ENCODE measurements at regions not wholly inside any gene's neighbourhood (a gene's known extent, or its start where the extent isn't known, plus 50 kb on each side); places are given as distances from the start of the nearest gene placed in this dataset.

DNA sequence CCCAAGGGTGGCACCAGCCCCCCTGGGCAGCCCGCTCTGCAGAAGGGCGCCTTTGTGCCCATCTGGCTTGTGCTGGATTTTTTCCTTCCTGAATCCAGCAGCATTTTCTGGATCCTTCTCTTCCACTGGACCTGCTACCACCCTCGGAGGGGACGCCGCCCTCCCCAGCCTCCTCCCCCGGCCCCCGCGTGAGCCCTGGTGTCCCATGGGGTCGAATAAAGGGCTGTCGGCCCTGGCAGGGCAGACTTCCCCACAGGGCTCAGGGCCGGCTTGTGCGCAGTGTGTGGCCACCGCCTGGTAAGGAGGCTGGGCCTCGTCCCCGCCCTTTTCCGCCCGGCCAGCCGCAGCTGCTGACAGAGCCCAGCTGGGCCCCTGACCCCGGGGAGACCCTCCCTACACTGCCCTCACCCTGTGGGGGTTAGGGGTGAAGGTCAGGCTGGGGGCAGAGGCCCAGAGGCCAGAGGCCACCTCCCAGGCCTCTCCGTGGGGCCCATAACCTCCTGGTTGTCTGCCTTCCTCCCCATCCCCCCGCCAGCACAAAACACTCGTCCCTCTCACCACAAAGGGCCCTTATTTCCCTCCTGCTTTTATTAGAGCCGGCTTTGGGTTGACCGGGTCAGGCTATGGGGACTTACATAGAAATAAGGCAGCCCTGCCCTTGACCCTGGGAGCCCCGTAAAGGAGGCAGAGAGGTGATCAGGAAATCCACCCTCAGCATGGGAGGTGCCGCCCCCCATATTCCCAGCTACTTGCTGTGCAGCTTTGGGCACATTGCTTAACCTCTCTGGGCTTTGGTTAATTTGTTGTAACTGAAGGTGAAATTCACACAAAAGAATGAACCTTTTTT lies 179.3 kb upstream of the CIBAR2 start (continued):
- TF ChIP-seq, protein P1, sequence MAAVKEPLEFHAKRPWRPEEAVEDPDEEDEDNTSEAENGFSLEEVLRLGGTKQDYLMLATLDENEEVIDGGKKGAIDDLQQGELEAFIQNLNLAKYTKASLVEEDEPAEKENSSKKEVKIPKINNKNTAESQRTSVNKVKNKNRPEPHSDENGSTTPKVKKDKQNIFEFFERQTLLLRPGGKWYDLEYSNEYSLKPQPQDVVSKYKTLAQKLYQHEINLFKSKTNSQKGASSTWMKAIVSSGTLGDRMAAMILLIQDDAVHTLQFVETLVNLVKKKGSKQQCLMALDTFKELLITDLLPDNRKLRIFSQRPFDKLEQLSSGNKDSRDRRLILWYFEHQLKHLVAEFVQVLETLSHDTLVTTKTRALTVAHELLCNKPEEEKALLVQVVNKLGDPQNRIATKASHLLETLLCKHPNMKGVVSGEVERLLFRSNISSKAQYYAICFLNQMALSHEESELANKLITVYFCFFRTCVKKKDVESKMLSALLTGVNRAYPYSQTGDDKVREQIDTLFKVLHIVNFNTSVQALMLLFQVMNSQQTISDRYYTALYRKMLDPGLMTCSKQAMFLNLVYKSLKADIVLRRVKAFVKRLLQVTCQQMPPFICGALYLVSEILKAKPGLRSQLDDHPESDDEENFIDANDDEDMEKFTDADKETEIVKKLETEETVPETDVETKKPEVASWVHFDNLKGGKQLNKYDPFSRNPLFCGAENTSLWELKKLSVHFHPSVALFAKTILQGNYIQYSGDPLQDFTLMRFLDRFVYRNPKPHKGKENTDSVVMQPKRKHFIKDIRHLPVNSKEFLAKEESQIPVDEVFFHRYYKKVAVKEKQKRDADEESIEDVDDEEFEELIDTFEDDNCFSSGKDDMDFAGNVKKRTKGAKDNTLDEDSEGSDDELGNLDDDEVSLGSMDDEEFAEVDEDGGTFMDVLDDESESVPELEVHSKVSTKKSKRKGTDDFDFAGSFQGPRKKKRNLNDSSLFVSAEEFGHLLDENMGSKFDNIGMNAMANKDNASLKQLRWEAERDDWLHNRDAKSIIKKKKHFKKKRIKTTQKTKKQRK (IDR thresholded peaks at IDR 0.05; ENCODE audit: low read length), result no peak
- TF ChIP-seq GZF1 (CRISPR knock-in tag; IDR thresholded peaks at IDR 0.05), result peak; percentile 94
- TF ChIP-seq, protein P2, sequence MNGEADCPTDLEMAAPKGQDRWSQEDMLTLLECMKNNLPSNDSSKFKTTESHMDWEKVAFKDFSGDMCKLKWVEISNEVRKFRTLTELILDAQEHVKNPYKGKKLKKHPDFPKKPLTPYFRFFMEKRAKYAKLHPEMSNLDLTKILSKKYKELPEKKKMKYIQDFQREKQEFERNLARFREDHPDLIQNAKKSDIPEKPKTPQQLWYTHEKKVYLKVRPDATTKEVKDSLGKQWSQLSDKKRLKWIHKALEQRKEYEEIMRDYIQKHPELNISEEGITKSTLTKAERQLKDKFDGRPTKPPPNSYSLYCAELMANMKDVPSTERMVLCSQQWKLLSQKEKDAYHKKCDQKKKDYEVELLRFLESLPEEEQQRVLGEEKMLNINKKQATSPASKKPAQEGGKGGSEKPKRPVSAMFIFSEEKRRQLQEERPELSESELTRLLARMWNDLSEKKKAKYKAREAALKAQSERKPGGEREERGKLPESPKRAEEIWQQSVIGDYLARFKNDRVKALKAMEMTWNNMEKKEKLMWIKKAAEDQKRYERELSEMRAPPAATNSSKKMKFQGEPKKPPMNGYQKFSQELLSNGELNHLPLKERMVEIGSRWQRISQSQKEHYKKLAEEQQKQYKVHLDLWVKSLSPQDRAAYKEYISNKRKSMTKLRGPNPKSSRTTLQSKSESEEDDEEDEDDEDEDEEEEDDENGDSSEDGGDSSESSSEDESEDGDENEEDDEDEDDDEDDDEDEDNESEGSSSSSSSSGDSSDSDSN (CRISPR knock-in tag; IDR thresholded peaks at IDR 0.05), result peak; percentile 92
- peak; percentile 94 for TF ChIP-seq ZFP82 (CRISPR knock-in tag; IDR thresholded peaks at IDR 0.05; ENCODE audit: borderline replicate concordance)
- TF ChIP-seq HDAC2 (CRISPR knock-in tag; IDR thresholded peaks at IDR 0.05), result peak; percentile 100
- TF ChIP-seq, protein P3, sequence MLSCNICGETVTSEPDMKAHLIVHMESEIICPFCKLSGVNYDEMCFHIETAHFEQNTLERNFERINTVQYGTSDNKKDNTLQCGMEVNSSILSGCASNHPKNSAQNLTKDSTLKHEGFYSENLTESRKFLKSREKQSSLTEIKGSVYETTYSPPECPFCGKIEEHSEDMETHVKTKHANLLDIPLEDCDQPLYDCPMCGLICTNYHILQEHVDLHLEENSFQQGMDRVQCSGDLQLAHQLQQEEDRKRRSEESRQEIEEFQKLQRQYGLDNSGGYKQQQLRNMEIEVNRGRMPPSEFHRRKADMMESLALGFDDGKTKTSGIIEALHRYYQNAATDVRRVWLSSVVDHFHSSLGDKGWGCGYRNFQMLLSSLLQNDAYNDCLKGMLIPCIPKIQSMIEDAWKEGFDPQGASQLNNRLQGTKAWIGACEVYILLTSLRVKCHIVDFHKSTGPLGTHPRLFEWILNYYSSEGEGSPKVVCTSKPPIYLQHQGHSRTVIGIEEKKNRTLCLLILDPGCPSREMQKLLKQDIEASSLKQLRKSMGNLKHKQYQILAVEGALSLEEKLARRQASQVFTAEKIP (CRISPR knock-in tag; IDR thresholded peaks at IDR 0.05; ENCODE audit: borderline replicate concordance), result no peak
- TF ChIP-seq FOXJ3 (CRISPR knock-in tag; IDR thresholded peaks at IDR 0.05; ENCODE audit: borderline replicate concordance), result peak; percentile 92; the same call in 1 of the 2 replicates
- no peak; the same call in 1 of the 2 replicates for TF ChIP-seq ZNF720 (CRISPR knock-in tag; IDR thresholded peaks at IDR 0.05)
- peak; percentile 100 for TF ChIP-seq HIVEP1 (CRISPR knock-in tag; IDR thresholded peaks at IDR 0.05)
- peak; percentile 99 for TF ChIP-seq ZSCAN30 (CRISPR knock-in tag; IDR thresholded peaks at IDR 0.05)
- peak; percentile 98 for TF ChIP-seq RCOR2 (CRISPR knock-in tag; IDR thresholded peaks at IDR 0.05)
- TF ChIP-seq KLF6 (CRISPR knock-in tag; IDR thresholded peaks at IDR 0.05), result peak; percentile 89
- no peak for TF ChIP-seq TBP (CRISPR knock-in tag; IDR thresholded peaks at IDR 0.05)
- TF ChIP-seq ZNF878 (CRISPR knock-in tag; IDR thresholded peaks at IDR 0.05), result peak; percentile 98
- TF ChIP-seq HNF4G (IDR thresholded peaks at IDR 0.05; ENCODE audit: borderline replicate concordance, low read depth, low read length), result peak; percentile 99
- TF ChIP-seq HNF4G (CRISPR knock-in tag; IDR thresholded peaks at IDR 0.05; ENCODE audit: borderline replicate concordance, low read depth), result peak; percentile 100
- TF ChIP-seq SMARCC2 (IDR thresholded peaks at IDR 0.05), result no peak
- no peak for TF ChIP-seq HDAC6 (IDR thresholded peaks at IDR 0.05; ENCODE audit: low read depth, low read length)
- peak; percentile 99 for TF ChIP-seq NR2C2 (CRISPR knock-in tag; IDR thresholded peaks at IDR 0.05; ENCODE audit: borderline replicate concordance)
- TF ChIP-seq ETV5 (CRISPR knock-in tag; IDR thresholded peaks at IDR 0.05; ENCODE audit: borderline replicate concordance), result peak; percentile 98
- TF ChIP-seq ISX (CRISPR knock-in tag; conservative IDR thresholded peaks at IDR 0.05), result no peak
- no peak for TF ChIP-seq CBX1 (IDR thresholded peaks at IDR 0.05; ENCODE audit: low read depth)
- peak; percentile 96 for TF ChIP-seq ZSCAN25 (CRISPR knock-in tag; IDR thresholded peaks at IDR 0.05)
- peak; percentile 74; the same call in 1 of the 2 replicates for TF ChIP-seq ZNF232 (CRISPR knock-in tag; IDR thresholded peaks at IDR 0.05; ENCODE audit: borderline replicate concordance)
